SK-N-SH (cell line): ENCODE measurements at regions not wholly inside any gene's neighbourhood (a gene's known extent, or its start where the extent isn't known, plus 50 kb on each side); places are given as distances from the start of the nearest gene placed in this dataset.

Experiments
- CTCF ChIA-PET: fragments of 300-600, 350-600 bp; formaldehyde crosslinking; extraction: SDS; loops from one replicate; lab custom pipeline; 2021; lab: Yijun Ruan, JAX
- POLR2A ChIA-PET: fragments of 350-600 bp; sonication (Branson Sonifier 250); formaldehyde crosslinking; extraction: SDS; loops from one replicate; lab custom pipeline; 2020; ENCODE audit warnings: antibody characterized with exemption, inconsistent platforms; lab: Yijun Ruan, JAX
- DNase-seq: peaks from one replicate; pipeline ENCODE4 v3.0.0; 2012
- H2AFZ ChIP-seq: fragments of 200-600 bp; sonication (generic); 2 replicates; pipeline ENCODE4 v1.8.1; 2016; ENCODE audit warnings: antibody characterized with exemption, mild to moderate bottlenecking, low read depth
- H3F3A ChIP-seq: fragments of 200-600 bp; sonication (generic); replicated peaks from 2 replicates; pipeline ENCODE3; 2016; ENCODE audit warnings: antibody characterized with exemption, mild to moderate bottlenecking; ENCODE audit not compliant: insufficient read depth
- H3K27ac ChIP-seq, 2 experiments: fragments of 200-500 bp in 1 of 2; fragments of 200-600 bp in 1 of 2; sonication (Bioruptor generic) in 1 of 2; sonication (generic), shearing (Covaris generic) in 1 of 2; 2 replicates each; pipeline versions ENCODE4 v1.5.1 to v1.6.1; 2014 to 2016; ENCODE audit warnings: low read depth in 2 of 2, inconsistent platforms in 1 of 2, low read length in 1 of 2, mild to moderate bottlenecking in 1 of 2, mixed read lengths in 1 of 2
- H3K27me3 ChIP-seq: fragments of 200-600 bp; sonication (generic), shearing (Covaris generic); 2 replicates; pipeline ENCODE4 v1.6.1; 2016; ENCODE audit warnings: mixed run types; ENCODE audit not compliant: insufficient read depth
- H3K36me3 ChIP-seq, 2 experiments: fragments of 200-500 bp in 1 of 2; fragments of 200-600 bp in 1 of 2; sonication (Bioruptor generic) in 1 of 2; sonication (generic) in 1 of 2; replicated peaks in 1 of 2; 2 replicates each; pipeline versions ENCODE3 to v1.5.1; 2014 to 2016; ENCODE audit warnings: low read length in 1 of 2, mild to moderate bottlenecking in 1 of 2; ENCODE audit not compliant: insufficient read depth in 2 of 2, control insufficient read depth in 1 of 2
- H3K4me1 ChIP-seq, 2 experiments: fragments of 200-500 bp in 1 of 2; fragments of 200-600 bp in 1 of 2; sonication (Bioruptor generic) in 1 of 2; sonication (generic), shearing (Covaris generic) in 1 of 2; 2 replicates each; pipeline versions ENCODE4 v1.5.1 to v1.6.1; 2014 to 2016; ENCODE audit warnings: low read depth in 1 of 2, low read length in 1 of 2, mixed run types in 1 of 2; ENCODE audit not compliant: insufficient read depth in 2 of 2, control insufficient read depth in 1 of 2
- H3K4me2 ChIP-seq: fragments of 200-600 bp; sonication (generic), shearing (Covaris generic); 2 replicates; pipeline ENCODE4 v1.6.1; 2017; ENCODE audit warnings: mixed run types
- H3K4me3 ChIP-seq, 2 experiments: fragments of 200-500 bp in 1 of 2; fragments of 200-600 bp in 1 of 2; sonication (Bioruptor generic) in 1 of 2; sonication (generic), shearing (Covaris generic) in 1 of 2; 2 replicates each; pipeline versions ENCODE4 v1.5.1 to v1.8.1; 2014 to 2016; ENCODE audit warnings: low read depth in 2 of 2, inconsistent platforms in 1 of 2, low read length in 1 of 2, mild to moderate bottlenecking in 1 of 2, mixed read lengths in 1 of 2, moderate library complexity in 1 of 2
- H3K79me2 ChIP-seq: fragments of 200-600 bp; sonication (generic); 2 replicates; pipeline ENCODE4 v1.8.1; 2017; ENCODE audit warnings: mild to moderate bottlenecking; ENCODE audit not compliant: insufficient read depth
- H3K9ac ChIP-seq: fragments of 200-600 bp; sonication (generic); 2 replicates; pipeline ENCODE4 v1.6.1; 2017; ENCODE audit warnings: mixed run types
- H3K9me2 ChIP-seq: fragments of 200-600 bp; sonication (generic); 2 replicates; pipeline ENCODE4 v1.6.1; 2017; ENCODE audit warnings: mixed run types
- H3K9me3 ChIP-seq: fragments of 200-600 bp; sonication (generic); 2 replicates; pipeline ENCODE4 v1.6.1; 2017; ENCODE audit warnings: mixed run types, mild to moderate bottlenecking, moderate library complexity
- H4K20me1 ChIP-seq: fragments of 200-600 bp; sonication (generic); 2 replicates; pipeline ENCODE4 v1.6.1; 2017; ENCODE audit warnings: mild to moderate bottlenecking, mixed run types; ENCODE audit not compliant: insufficient read depth
- CHD2 ChIP-seq: fragments of 150-350 bp; IDR thresholded peaks from 2 replicates; pipeline ENCODE4 v1.6.1; 2018; ENCODE audit warnings: low read length; ENCODE audit not compliant: partially characterized antibody
- ELF1 ChIP-seq: IDR thresholded peaks from 2 replicates; pipeline ENCODE4 v1.4.0; 2012
- EP300 ChIP-seq, 2 experiments: IDR thresholded peaks; 2 replicates each; pipeline versions ENCODE4 v1.4.0 to v1.6.1; 2012; ENCODE audit warnings: borderline replicate concordance in 1 of 2, low read depth in 1 of 2, low read length in 1 of 2
- EZH2phosphoT487 ChIP-seq: fragments of 200-600 bp; sonication (generic); IDR thresholded peaks from 2 replicates; pipeline ENCODE4 v1.6.1; 2017; ENCODE audit warnings: low read depth, mixed run types, mild to moderate bottlenecking, antibody characterized with exemption, moderate library complexity, borderline replicate concordance
- GATA2 ChIP-seq: sonication (generic); formaldehyde crosslinking; IDR thresholded peaks from 2 replicates; pipeline ENCODE4 v1.5.0; 2020; ENCODE audit warnings: mild to moderate bottlenecking, missing genetic modification reagents
- MXI1 ChIP-seq: IDR thresholded peaks from 2 replicates; pipeline ENCODE4 v1.6.1; 2012; ENCODE audit warnings: mild to moderate bottlenecking, low read depth, low read length, improper control_type of control experiment
- NFIC ChIP-seq: IDR thresholded peaks from 2 replicates; pipeline ENCODE4 v1.4.0; 2012; ENCODE audit warnings: borderline replicate concordance
- POLR2AphosphoS5 ChIP-seq: IDR thresholded peaks from 2 replicates; pipeline ENCODE4 v1.6.1; 2012; ENCODE audit warnings: low read depth, low read length
- RAD21 ChIP-seq: IDR thresholded peaks from 2 replicates; pipeline ENCODE4 v1.6.1; 2012; ENCODE audit warnings: mild to moderate bottlenecking, low read length
- RCOR1 ChIP-seq: fragments of 150-350 bp; IDR thresholded peaks from 2 replicates; pipeline ENCODE4 v1.6.1; 2017; ENCODE audit warnings: antibody characterized with exemption, low read length
- RXRA ChIP-seq: IDR thresholded peaks from 2 replicates; pipeline ENCODE4 v1.4.0; 2012; ENCODE audit warnings: low read depth, mild to moderate bottlenecking, borderline replicate concordance
- TAF1 ChIP-seq: IDR thresholded peaks from 2 replicates; pipeline ENCODE4 v1.6.1; 2012; ENCODE audit warnings: low read depth, mild to moderate bottlenecking, low read length, moderate library complexity, borderline replicate concordance
- TCF12 ChIP-seq: IDR thresholded peaks from 2 replicates; pipeline ENCODE4 v1.4.0; 2012
- WGBS: methylation state at CpG from one replicate; pipeline ENCODE4 v1.1.6; 2017; ENCODE audit warnings: low lambda C conversion rate; 5-methylcytosine and 5-hydroxymethylcytosine counted together
- TF ChIP-seq, protein P1 (sequence below): fragments of 150-350 bp; IDR thresholded peaks from 2 replicates; pipeline ENCODE4 v1.6.1; 2016; ENCODE audit warnings: mild to moderate bottlenecking, low read depth, low read length
- TF ChIP-seq, protein P2 (sequence below): IDR thresholded peaks from 2 replicates; pipeline ENCODE4 v1.4.0; 2012; ENCODE audit warnings: low read depth
- TF ChIP-seq, protein P3 (sequence below): IDR thresholded peaks from 2 replicates; pipeline ENCODE4 v1.4.0; 2012; ENCODE audit warnings: low read depth, borderline replicate concordance

DNA sequence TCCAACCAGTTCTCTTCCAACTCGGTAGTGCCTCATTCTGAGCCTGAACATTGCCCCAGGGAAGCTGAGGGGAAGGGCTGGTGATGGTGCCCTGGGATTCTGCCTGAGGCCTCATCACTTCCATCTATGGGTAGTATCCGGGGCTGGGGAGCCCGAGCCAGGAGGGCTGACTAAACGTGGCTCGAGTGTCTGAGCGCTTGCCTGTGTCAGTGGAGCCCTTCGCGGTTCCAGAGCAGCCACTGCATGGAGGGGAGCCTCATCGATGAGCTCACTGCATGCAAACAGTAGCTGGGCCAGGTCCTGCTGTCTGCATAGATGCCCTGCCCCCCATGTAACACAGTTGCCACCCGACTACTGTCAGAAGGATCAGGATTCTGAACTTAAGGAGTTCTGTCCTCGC, 129.3 kb downstream of the GLI2 start (continued):
- TF ChIP-seq RCOR1: no peak

DNA sequence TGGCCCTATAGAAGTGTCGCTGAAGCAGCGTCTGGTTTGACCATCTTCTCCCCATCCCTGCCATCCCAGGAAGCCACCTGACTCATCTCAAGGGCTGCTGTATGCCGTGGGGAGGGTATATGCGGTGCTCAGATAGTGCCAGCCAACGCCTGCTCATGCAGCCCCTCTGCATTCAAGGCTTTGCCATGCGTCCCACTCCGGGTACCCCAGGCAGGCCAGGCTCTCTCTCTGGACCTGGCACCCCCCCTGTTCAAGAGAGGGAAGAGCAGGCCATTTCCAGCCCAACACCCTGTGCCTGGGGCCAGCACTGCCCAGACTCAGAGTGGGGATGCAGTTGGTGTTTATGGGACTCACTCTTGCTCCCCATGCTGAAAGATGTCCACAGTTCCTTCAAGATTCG, 130.0 kb downstream of the GLI2 start:
- peaks cover 22% of the 10 kb centered on the region; the same call in 1 of the 2 replicates for H3K79me2 ChIP-seq
- no peak overlapping the region for H3K4me3 ChIP-seq
- ChIA-PET CTCF (interaction anchor here (0.6 kb wide), 1 partner anchor 130 kb away, joined by 3 read pairs; the partner anchor contains the start of gene GLI2), POLR2A (no interaction called here)
- no peaks in the 10 kb centered on the region for H3K27me3 ChIP-seq
- no peak overlapping the region for H3K9ac ChIP-seq
- H2AFZ ChIP-seq: no peak overlapping the region
- TF ChIP-seq RXRA: no peak
- no peak for TF ChIP-seq CHD2
- no peak for TF ChIP-seq TCF12
- H3K9me2 ChIP-seq: no peaks in the 10 kb centered on the region
- H3K4me1 ChIP-seq: peaks cover 24 to 42% of the 10 kb centered on the region in 2 experiments
- H3K4me2 ChIP-seq: no peak overlapping the region
- H4K20me1 ChIP-seq: peaks cover 3% of the 10 kb centered on the region; the same call in 1 of the 2 replicates
- H3K27ac ChIP-seq: no peak overlapping the region
- no peak for DNase-seq
- H3K9me3 ChIP-seq: no peaks in the 10 kb centered on the region
- H3K36me3 ChIP-seq: no peaks in the 10 kb centered on the region
- WGBS: 89% methylated on average over 3 of the region's 8 CpGs
- H3F3A ChIP-seq: peaks cover 3% of the 10 kb centered on the region

DNA sequence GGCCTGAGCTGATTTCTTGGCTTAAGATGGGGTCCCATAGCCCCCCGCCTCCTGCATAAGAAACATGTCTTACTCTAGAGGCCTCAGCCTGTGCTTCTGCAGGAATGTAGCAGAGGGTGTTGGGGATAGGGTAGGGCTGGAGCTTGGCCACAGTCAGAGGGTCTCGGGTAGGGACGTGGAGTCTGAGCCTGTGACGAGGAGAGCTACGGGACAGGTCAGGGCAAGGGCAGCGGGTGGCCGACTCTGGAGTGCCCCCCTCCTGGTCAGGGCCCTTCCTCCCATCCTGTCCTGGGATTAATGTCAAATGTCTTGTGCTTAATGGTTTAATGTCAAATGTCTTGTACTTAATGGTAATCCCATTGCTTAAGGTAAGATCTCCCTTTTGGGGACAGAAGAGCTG, 130.4 kb downstream of the GLI2 start:
- H3K4me1 ChIP-seq: peaks cover 24 to 40% of the 10 kb centered on the region in 2 experiments

More for the DNA sequence above, 130.4 kb downstream of the GLI2 start:
- H3F3A ChIP-seq: peaks cover 3% of the 10 kb centered on the region
- no peak overlapping the region for H3K4me3 ChIP-seq
- no peak overlapping the region for H3K4me2 ChIP-seq
- no peak overlapping the region for H2AFZ ChIP-seq
- TF ChIP-seq, protein P1, sequence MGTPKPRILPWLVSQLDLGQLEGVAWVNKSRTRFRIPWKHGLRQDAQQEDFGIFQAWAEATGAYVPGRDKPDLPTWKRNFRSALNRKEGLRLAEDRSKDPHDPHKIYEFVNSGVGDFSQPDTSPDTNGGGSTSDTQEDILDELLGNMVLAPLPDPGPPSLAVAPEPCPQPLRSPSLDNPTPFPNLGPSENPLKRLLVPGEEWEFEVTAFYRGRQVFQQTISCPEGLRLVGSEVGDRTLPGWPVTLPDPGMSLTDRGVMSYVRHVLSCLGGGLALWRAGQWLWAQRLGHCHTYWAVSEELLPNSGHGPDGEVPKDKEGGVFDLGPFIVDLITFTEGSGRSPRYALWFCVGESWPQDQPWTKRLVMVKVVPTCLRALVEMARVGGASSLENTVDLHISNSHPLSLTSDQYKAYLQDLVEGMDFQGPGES: no peak
- no peak for TF ChIP-seq NFIC
- no peak for TF ChIP-seq EP300 (IDR thresholded peaks at IDR 0.05; ENCODE audit: borderline replicate concordance in 1 of 2, low read depth in 1 of 2, low read length in 1 of 2)
- no peak for TF ChIP-seq EZH2phosphoT487
- no peak for TF ChIP-seq TAF1
- no peak for TF ChIP-seq ELF1
- no peak for TF ChIP-seq MXI1
- TF ChIP-seq, protein P2, sequence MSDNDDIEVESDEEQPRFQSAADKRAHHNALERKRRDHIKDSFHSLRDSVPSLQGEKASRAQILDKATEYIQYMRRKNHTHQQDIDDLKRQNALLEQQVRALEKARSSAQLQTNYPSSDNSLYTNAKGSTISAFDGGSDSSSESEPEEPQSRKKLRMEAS: no peak
- TF ChIP-seq RAD21: no peak
- no peak for TF ChIP-seq GATA2
- TF ChIP-seq, protein P3, sequence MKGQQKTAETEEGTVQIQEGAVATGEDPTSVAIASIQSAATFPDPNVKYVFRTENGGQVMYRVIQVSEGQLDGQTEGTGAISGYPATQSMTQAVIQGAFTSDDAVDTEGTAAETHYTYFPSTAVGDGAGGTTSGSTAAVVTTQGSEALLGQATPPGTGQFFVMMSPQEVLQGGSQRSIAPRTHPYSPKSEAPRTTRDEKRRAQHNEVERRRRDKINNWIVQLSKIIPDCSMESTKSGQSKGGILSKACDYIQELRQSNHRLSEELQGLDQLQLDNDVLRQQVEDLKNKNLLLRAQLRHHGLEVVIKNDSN: no peak
- no peak for TF ChIP-seq POLR2AphosphoS5
- TF ChIP-seq RCOR1: no peak
- CTCF ChIA-PET: interaction anchor here (0.6 to 1.1 kb wide), 5 partner anchors 17 to 204 kb away, joined by 3 to 4 read pairs (median 3); partner anchors contain the start of gene GLI2
- POLR2A ChIA-PET: no interaction called here
- no peaks in the 10 kb centered on the region for H3K36me3 ChIP-seq
- no peaks in the 10 kb centered on the region for H3K27me3 ChIP-seq
- no peaks in the 10 kb centered on the region for H3K9me2 ChIP-seq
- H3K9me3 ChIP-seq: no peaks in the 10 kb centered on the region
- H4K20me1 ChIP-seq: peaks cover 3% of the 10 kb centered on the region; the same call in 1 of the 2 replicates
- peaks cover 22% of the 10 kb centered on the region; the same call in 1 of the 2 replicates for H3K79me2 ChIP-seq
- WGBS: no CpG with 5 or more reads among the region's 7 CpGs
- no peak overlapping the region for H3K9ac ChIP-seq
- no peak for DNase-seq
- no peak overlapping the region for H3K27ac ChIP-seq
